ENCODE measurements at regions not wholly inside any gene's neighbourhood (a gene's known extent, or its start where the extent isn't known, plus 50 kb on each side); places are given as distances from the start of the nearest gene placed in this dataset.

DNA sequence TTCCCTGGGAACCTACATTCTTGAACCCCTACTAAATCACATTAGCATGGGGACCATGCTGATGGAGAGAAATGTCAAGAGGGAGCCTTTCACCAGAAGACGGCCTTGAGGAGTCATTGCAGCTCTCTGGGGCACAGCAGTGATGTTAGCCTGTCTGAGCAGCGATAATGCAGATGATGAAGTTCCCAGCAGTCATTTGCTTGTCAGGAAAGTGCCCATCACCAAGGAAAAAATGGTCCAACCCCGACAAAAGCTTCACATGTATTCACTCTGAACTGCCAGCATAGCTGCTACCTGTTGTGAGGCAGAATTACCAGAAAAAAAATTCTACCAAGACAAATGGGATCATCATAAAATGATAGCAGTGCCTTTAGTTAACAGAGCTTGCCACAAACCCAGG is 238.4 kb upstream of the UMPS start:
- TF ChIP-seq, protein P1, sequence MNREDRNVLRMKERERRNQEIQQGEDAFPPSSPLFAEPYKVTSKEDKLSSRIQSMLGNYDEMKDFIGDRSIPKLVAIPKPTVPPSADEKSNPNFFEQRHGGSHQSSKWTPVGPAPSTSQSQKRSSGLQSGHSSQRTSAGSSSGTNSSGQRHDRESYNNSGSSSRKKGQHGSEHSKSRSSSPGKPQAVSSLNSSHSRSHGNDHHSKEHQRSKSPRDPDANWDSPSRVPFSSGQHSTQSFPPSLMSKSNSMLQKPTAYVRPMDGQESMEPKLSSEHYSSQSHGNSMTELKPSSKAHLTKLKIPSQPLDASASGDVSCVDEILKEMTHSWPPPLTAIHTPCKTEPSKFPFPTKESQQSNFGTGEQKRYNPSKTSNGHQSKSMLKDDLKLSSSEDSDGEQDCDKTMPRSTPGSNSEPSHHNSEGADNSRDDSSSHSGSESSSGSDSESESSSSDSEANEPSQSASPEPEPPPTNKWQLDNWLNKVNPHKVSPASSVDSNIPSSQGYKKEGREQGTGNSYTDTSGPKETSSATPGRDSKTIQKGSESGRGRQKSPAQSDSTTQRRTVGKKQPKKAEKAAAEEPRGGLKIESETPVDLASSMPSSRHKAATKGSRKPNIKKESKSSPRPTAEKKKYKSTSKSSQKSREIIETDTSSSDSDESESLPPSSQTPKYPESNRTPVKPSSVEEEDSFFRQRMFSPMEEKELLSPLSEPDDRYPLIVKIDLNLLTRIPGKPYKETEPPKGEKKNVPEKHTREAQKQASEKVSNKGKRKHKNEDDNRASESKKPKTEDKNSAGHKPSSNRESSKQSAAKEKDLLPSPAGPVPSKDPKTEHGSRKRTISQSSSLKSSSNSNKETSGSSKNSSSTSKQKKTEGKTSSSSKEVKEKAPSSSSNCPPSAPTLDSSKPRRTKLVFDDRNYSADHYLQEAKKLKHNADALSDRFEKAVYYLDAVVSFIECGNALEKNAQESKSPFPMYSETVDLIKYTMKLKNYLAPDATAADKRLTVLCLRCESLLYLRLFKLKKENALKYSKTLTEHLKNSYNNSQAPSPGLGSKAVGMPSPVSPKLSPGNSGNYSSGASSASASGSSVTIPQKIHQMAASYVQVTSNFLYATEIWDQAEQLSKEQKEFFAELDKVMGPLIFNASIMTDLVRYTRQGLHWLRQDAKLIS (CRISPR knock-in tag; IDR thresholded peaks at IDR 0.05) = no peak
- TF ChIP-seq POLR2A (IDR thresholded peaks at IDR 0.05; ENCODE audit: insufficient read depth in 1 of 2, low read depth in 2 of 2, low read length in 2 of 2) (no peak), SNRNP70 (IDR thresholded peaks at IDR 0.05; ENCODE audit: low read depth, low read length) (no peak), ZNF274 (CRISPR knock-in tag; IDR thresholded peaks at IDR 0.05) (no peak), POGZ (CRISPR knock-in tag; IDR thresholded peaks at IDR 0.05) (no peak)

Data from HepG2 (cell line).